ENCODE measurements at regions not wholly inside any gene's neighbourhood (a gene's known extent, or its start where the extent isn't known, plus 50 kb on each side); places are given as distances from the start of the nearest gene placed in this dataset.

DNA sequence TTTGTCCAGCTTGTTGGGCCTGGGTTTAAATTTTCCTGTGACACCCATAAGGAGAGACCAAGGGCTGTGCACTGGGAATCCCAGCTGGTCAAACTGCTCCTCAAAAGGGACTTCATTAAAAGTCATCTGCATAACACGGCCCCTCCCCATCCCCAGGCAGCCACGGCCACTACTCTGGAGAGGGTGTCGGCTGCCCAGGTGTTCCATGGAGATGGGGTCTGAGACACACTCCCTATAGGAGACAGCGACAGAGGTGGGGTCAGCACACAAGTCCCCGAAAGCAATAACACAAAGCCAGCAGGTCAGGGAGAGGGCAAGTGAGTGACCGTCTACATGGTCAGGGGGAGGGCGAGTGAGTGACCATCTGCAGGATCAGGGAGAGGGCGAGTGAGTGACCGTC lies 75.6 kb upstream of the BCL11B start:
- H3K36me3 ChIP-seq (ENCODE audit: control insufficient read depth in 2 of 2, extremely low read depth in 1 of 2, insufficient read depth in 2 of 2, low read length in 2 of 2): no peaks in the 10 kb centered on the region
- BruUV-seq (replicated peaks): no TSS peak
- ChIA-PET POLR2A (no interaction called here), CTCF (interaction anchor here (0.8 kb wide), 1 partner anchor 41 kb away, joined by 3 read pairs; no protein-coding TSS in a partner anchor)
- DNase-seq (ENCODE audit: low read depth, low spot score) (no peak), FAIRE-seq (no peak)
- H3K27me3 ChIP-seq (ENCODE audit: control insufficient read depth in 2 of 2, insufficient read depth in 2 of 2, low read length in 2 of 2): no peaks in the 10 kb centered on the region
- H3K27ac ChIP-seq (ENCODE audit: insufficient read depth, low read depth, low read length): no peak overlapping the region
- no peak overlapping the region for H3K4me3 ChIP-seq (replicated peaks in 1 of 3; ENCODE audit: insufficient read depth in 1 of 3, low read depth in 1 of 3, low read length in 3 of 3)
- H3K4me1 ChIP-seq (ENCODE audit: control insufficient read depth, extremely low read depth, insufficient read depth, low read length): no peaks in the 10 kb centered on the region
- no peak overlapping the region for H2AFZ ChIP-seq (ENCODE audit: low read depth, low read length)
- H3K9me3 ChIP-seq (replicated peaks; ENCODE audit: control insufficient read depth, insufficient read depth, low read length): no peaks in the 10 kb centered on the region
- H4K20me1 ChIP-seq (replicated peaks; ENCODE audit: control insufficient read depth, extremely low read depth, insufficient read depth, low read length): no peaks in the 10 kb centered on the region
- no peaks in the 10 kb centered on the region for H3K79me2 ChIP-seq (ENCODE audit: control insufficient read depth, insufficient read depth, low read length)
- TF ChIP-seq MYC (IDR thresholded peaks at IDR 0.05; ENCODE audit: low read depth, low read length): no peak
- TF ChIP-seq, protein P1, sequence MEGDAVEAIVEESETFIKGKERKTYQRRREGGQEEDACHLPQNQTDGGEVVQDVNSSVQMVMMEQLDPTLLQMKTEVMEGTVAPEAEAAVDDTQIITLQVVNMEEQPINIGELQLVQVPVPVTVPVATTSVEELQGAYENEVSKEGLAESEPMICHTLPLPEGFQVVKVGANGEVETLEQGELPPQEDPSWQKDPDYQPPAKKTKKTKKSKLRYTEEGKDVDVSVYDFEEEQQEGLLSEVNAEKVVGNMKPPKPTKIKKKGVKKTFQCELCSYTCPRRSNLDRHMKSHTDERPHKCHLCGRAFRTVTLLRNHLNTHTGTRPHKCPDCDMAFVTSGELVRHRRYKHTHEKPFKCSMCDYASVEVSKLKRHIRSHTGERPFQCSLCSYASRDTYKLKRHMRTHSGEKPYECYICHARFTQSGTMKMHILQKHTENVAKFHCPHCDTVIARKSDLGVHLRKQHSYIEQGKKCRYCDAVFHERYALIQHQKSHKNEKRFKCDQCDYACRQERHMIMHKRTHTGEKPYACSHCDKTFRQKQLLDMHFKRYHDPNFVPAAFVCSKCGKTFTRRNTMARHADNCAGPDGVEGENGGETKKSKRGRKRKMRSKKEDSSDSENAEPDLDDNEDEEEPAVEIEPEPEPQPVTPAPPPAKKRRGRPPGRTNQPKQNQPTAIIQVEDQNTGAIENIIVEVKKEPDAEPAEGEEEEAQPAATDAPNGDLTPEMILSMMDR (IDR thresholded peaks at IDR 0.05; ENCODE audit: extremely low read depth in 1 of 2, insufficient read depth in 1 of 2, low read depth in 1 of 2, low read length in 2 of 2): no peak
- no peak for TF ChIP-seq EZH2 (IDR thresholded peaks at IDR 0.05; ENCODE audit: borderline replicate concordance, low read depth, low read length, severe bottlenecking)
- TF ChIP-seq, protein P2, sequence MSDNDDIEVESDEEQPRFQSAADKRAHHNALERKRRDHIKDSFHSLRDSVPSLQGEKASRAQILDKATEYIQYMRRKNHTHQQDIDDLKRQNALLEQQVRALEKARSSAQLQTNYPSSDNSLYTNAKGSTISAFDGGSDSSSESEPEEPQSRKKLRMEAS (IDR thresholded peaks at IDR 0.05; ENCODE audit: insufficient read depth, insufficient read length): no peak
- no peak for TF ChIP-seq POLR2A (IDR thresholded peaks at IDR 0.05; ENCODE audit: low read depth, low read length)
- no peak for TF ChIP-seq FOS (IDR thresholded peaks at IDR 0.05; ENCODE audit: borderline replicate concordance, insufficient read depth, low read length)
- no peak for TF ChIP-seq JUN (IDR thresholded peaks at IDR 0.05; ENCODE audit: borderline replicate concordance, insufficient read depth, insufficient read length, low read depth)
- TF ChIP-seq POLR2AphosphoS5 (IDR thresholded peaks at IDR 0.05; ENCODE audit: insufficient read depth, low read depth, low read length): no peak
- no peak for TF ChIP-seq GATA2 (IDR thresholded peaks at IDR 0.05; ENCODE audit: insufficient read depth, insufficient read length, low read depth, low read length)
- H3K9me1 ChIP-seq (replicated peaks; ENCODE audit: control insufficient read depth, extremely low read depth, insufficient read depth, low read length): no peaks in the 10 kb centered on the region
- H3K4me2 ChIP-seq (ENCODE audit: insufficient read depth, low read length): no peak overlapping the region
- intact Hi-C loops (cut with micrococcal nuclease) (no loop called here), dilution Hi-C loops (cut with MboI; ENCODE audit: extremely low pct_ligation_motif_present, low sequenced_read_pairs) (no loop called here)
- no peak overlapping the region for H3K9ac ChIP-seq (replicated peaks; ENCODE audit: extremely low read depth, insufficient read depth, low read length)
